IMR-90 (cell line): ENCODE measurements at regions not wholly inside any gene's neighbourhood (a gene's known extent, or its start where the extent isn't known, plus 50 kb on each side); places are given as distances from the start of the nearest gene placed in this dataset.

Experiments
- ATAC-seq: fragments of 200-7000 bp; cut with Tn5 transposase; 2 replicates; pipeline ENCODE4 v1.9.1; 2020; ENCODE audit warnings: low read depth, mild to moderate bottlenecking, moderate library complexity
- BruUV-seq: library from RNA; stranded (reverse); fragments of 400-500 nt; replicated peaks from 2 replicates; lab custom pipeline; 2021; lab: Mats Ljungman, UMichigan
- CTCF ChIA-PET: fragments of 300-600 bp; formaldehyde crosslinking; extraction: SDS; loops from one replicate; lab custom pipeline; 2021; ENCODE audit warnings: antibody characterized with exemption; lab: Yijun Ruan, JAX
- POLR2A ChIA-PET: fragments of 300-600 bp; sonication (Branson Sonifier 250); formaldehyde crosslinking; loops from one replicate; lab custom pipeline; 2022; ENCODE audit warnings: antibody characterized with exemption; ENCODE audit not compliant: unreplicated experiment; lab: Charles Lee
- DNase-seq: peaks from one replicate; pipeline ENCODE4 v3.0.0; 2013
- H2AFZ ChIP-seq: replicated peaks from 2 replicates; pipeline ENCODE3; 2013; ENCODE audit warnings: low read length, mild to moderate bottlenecking; ENCODE audit not compliant: poor library complexity
- H2AK5ac ChIP-seq: 2 replicates; pipeline ENCODE4 v1.6.1; 2013; ENCODE audit warnings: low read depth, low read length, inconsistent platforms
- H2AK9ac ChIP-seq: replicated peaks from 2 replicates; pipeline ENCODE3; 2013; ENCODE audit warnings: mild to moderate bottlenecking, low read depth, low read length, moderate library complexity; ENCODE audit not compliant: poor library complexity
- H2BK120ac ChIP-seq: 2 replicates; pipeline ENCODE4 v1.6.1; 2013; ENCODE audit warnings: low read depth, low read length, inconsistent platforms
- H2BK15ac ChIP-seq: 3 replicates; pipeline ENCODE4 v1.6.1; 2013; ENCODE audit warnings: low read depth, low read length, inconsistent platforms
- H2BK20ac ChIP-seq: 2 replicates; pipeline ENCODE4 v1.6.1; 2013; ENCODE audit warnings: low read depth, mild to moderate bottlenecking, inconsistent platforms, low read length, moderate library complexity
- H2BK5ac ChIP-seq: 2 replicates; pipeline ENCODE4 v1.6.1; 2013; ENCODE audit warnings: mild to moderate bottlenecking, low read depth, low read length, inconsistent platforms; ENCODE audit not compliant: poor library complexity, severe bottlenecking
- H3K14ac ChIP-seq: replicated peaks from 2 replicates; pipeline ENCODE4 v1.6.1; 2013; ENCODE audit warnings: low read depth, low read length, inconsistent platforms
- H3K18ac ChIP-seq: 2 replicates; pipeline ENCODE4 v1.6.1; 2013; ENCODE audit warnings: low read depth, low read length, control low read depth
- H3K23ac ChIP-seq: 2 replicates; pipeline ENCODE4 v1.6.1; 2013; ENCODE audit warnings: low read depth, low read length, inconsistent platforms
- H3K27ac ChIP-seq: 2 replicates; pipeline ENCODE4 v1.5.1; 2013; ENCODE audit warnings: mild to moderate bottlenecking, control low read depth, low read length; ENCODE audit not compliant: insufficient read depth
- H3K27me3 ChIP-seq: 2 replicates; pipeline ENCODE4 v1.6.1; 2013; ENCODE audit warnings: low read length; ENCODE audit not compliant: control insufficient read depth, insufficient read depth
- H3K36me3 ChIP-seq: 2 replicates; pipeline ENCODE4 v1.6.1; 2013; ENCODE audit warnings: low read length, mixed read lengths; ENCODE audit not compliant: control insufficient read depth, insufficient read depth
- H3K4ac ChIP-seq: 2 replicates; pipeline ENCODE4 v1.6.1; 2013; ENCODE audit warnings: low read depth, low read length, inconsistent platforms
- H3K4me1 ChIP-seq: 2 replicates; pipeline ENCODE4 v1.6.1; 2013; ENCODE audit warnings: low read length, mixed read lengths; ENCODE audit not compliant: control insufficient read depth, insufficient read depth
- H3K4me2 ChIP-seq: 2 replicates; pipeline ENCODE4 v1.6.1; 2013; ENCODE audit warnings: low read depth, mild to moderate bottlenecking, control low read depth, low read length, moderate library complexity
- H3K4me3 ChIP-seq: 2 replicates; pipeline ENCODE4 v1.5.1; 2013; ENCODE audit warnings: low read depth, mild to moderate bottlenecking, control low read depth, low read length, moderate library complexity; ENCODE audit not compliant: insufficient read depth
- H3K56ac ChIP-seq: 2 replicates; pipeline ENCODE4 v1.6.1; 2013; ENCODE audit warnings: low read length, inconsistent platforms; ENCODE audit not compliant: insufficient read depth; ENCODE audit errors: extremely low read depth
- H3K79me1 ChIP-seq, 2 experiments: 2 replicates each; pipeline ENCODE4 v1.6.1; 2013; ENCODE audit warnings: low read length in 2 of 2, inconsistent platforms in 1 of 2, low read depth in 1 of 2
- H3K9ac ChIP-seq: 2 replicates; pipeline ENCODE4 v1.6.1; 2013; ENCODE audit warnings: low read depth, low read length, control low read depth
- H3K9me1 ChIP-seq: 2 replicates; pipeline ENCODE4 v1.6.1; 2013; ENCODE audit warnings: low read length, inconsistent platforms; ENCODE audit not compliant: insufficient read depth
- H3K9me3 ChIP-seq: 2 replicates; pipeline ENCODE4 v1.6.1; 2013; ENCODE audit warnings: low read length; ENCODE audit not compliant: control insufficient read depth, insufficient read depth
- H4K20me1 ChIP-seq: 2 replicates; pipeline ENCODE4 v1.6.1; 2013; ENCODE audit warnings: low read length, inconsistent platforms; ENCODE audit not compliant: insufficient read depth
- H4K5ac ChIP-seq: 2 replicates; pipeline ENCODE4 v1.6.1; 2013; ENCODE audit warnings: mild to moderate bottlenecking, low read depth, low read length, control low read depth
- H4K8ac ChIP-seq, 2 experiments: 2 replicates each; pipeline ENCODE4 v1.6.1; 2013; ENCODE audit warnings: low read depth in 2 of 2, low read length in 2 of 2, control low read depth in 1 of 2, inconsistent platforms in 1 of 2
- H4K91ac ChIP-seq: 2 replicates; pipeline ENCODE4 v1.6.1; 2013; ENCODE audit warnings: low read depth, low read length, inconsistent platforms; ENCODE audit not compliant: insufficient read depth
- CEBPB ChIP-seq: IDR thresholded peaks from 2 replicates; pipeline ENCODE4 v1.6.1; 2012; ENCODE audit warnings: low read depth, low read length, improper control_type of control experiment
- FOS ChIP-seq: fragments of 150-350 bp; IDR thresholded peaks from 2 replicates; pipeline ENCODE4 v1.6.1; 2016; ENCODE audit warnings: low read depth, low read length
- MAFK ChIP-seq: IDR thresholded peaks from 2 replicates; pipeline ENCODE4 v1.6.1; 2012; ENCODE audit warnings: low read depth, low read length, improper control_type of control experiment
- MXI1 ChIP-seq: IDR thresholded peaks from 2 replicates; pipeline ENCODE4 v1.6.1; 2012; ENCODE audit warnings: low read depth, mild to moderate bottlenecking, low read length, moderate library complexity, borderline replicate concordance
- NFE2L2 ChIP-seq: fragments of 150-350 bp; IDR thresholded peaks from 2 replicates; pipeline ENCODE4 v1.6.1; 2016; ENCODE audit warnings: low read depth, mild to moderate bottlenecking, low read length
- RAD21 ChIP-seq: IDR thresholded peaks from 2 replicates; pipeline ENCODE4 v1.6.1; 2012; ENCODE audit warnings: low read length, improper control_type of control experiment
- RFX5 ChIP-seq: IDR thresholded peaks from 2 replicates; pipeline ENCODE4 v1.8.0; 2012; ENCODE audit warnings: low read depth, mild to moderate bottlenecking, low read length, moderate library complexity
- USF2 ChIP-seq: fragments of 150-350 bp; IDR thresholded peaks from 2 replicates; pipeline ENCODE4 v1.6.1; 2017; ENCODE audit warnings: mild to moderate bottlenecking, antibody characterized with exemption, low read length, low read depth
- WGBS, 2 experiments: methylation state at CpG; one replicate each; pipeline versions ENCODE4 v1.1.5 to v1.1.7; 2013; ENCODE audit warnings: missing lambda C conversion rate in 2 of 2; ENCODE audit not compliant: insufficient read length in 1 of 2; ENCODE audit errors: extremely low coverage in 2 of 2; 5-methylcytosine and 5-hydroxymethylcytosine counted together
- dilution Hi-C: fragments of 300-500 bp; cut with HindIII; formaldehyde crosslinking; loops from one replicate; pipeline ENCODE4 v1.14.3; 2018; ENCODE audit warnings: low sequenced_read_pairs; ENCODE audit not compliant: unreplicated experiment
- in situ Hi-C: fragments of 300-500 bp; cut with MboI; formaldehyde crosslinking; loops from 3 replicates; pipeline ENCODE4 v1.14.3; 2019; ENCODE audit warnings: low sequenced_read_pairs, inconsistent platforms, mixed read lengths
- intact Hi-C: fragments of 100-400 bp; cut with micrococcal nuclease; formaldehyde crosslinking; loops from 2 replicates; pipeline ENCODE4 v1.10.0; 2022
- TF ChIP-seq, protein P1 (sequence below): fragments of 150-350 bp; IDR thresholded peaks from 2 replicates; pipeline ENCODE4 v1.6.1; 2016; ENCODE audit warnings: low read depth, mild to moderate bottlenecking, low read length, moderate library complexity, borderline replicate concordance

- TF ChIP-seq USF2 (no peak), MXI1 (no peak), NFE2L2 (no peak), RAD21 (no peak)
Observed at GRCh38 chr9:92187390-92187789, 72.2 kb upstream of the SPTLC1 start (continued).

GRCh38 chr9:92186631-92187030 is 71.4 kb upstream of the SPTLC1 start:
- Histone ChIP-seq H3K23ac (peak overlapping the region; percentile 37; the same call in 1 of the 2 replicates), H2BK20ac (peak overlapping the region; percentile 91), H3K14ac (peak overlapping the region; percentile 79), H3K4me1 (peaks cover 20% of the 10 kb centered on the region), H4K91ac (peak overlapping the region; percentile 97), H2BK120ac (peak overlapping the region; percentile 96), H2AFZ (peak overlapping the region; percentile 75), H3K56ac (no peak overlapping the region), H3K9me3 (peaks cover 2% of the 10 kb centered on the region), H3K9me1 (peaks cover 19% of the 10 kb centered on the region), H3K79me1 (no peaks in the 10 kb centered on the region), H3K27ac (peak overlapping the region; percentile 60; the same call in 1 of the 2 replicates), H3K4ac (peak overlapping the region; percentile 92), H3K36me3 (no peaks in the 10 kb centered on the region), H4K8ac (peak overlapping the region; percentile 80 to 84), H3K4me3 (no peak overlapping the region), H2BK15ac (peak overlapping the region; percentile 77; the same call in 2 of the 3 replicates), H2AK9ac (no peak overlapping the region), H3K4me2 (no peak overlapping the region), H3K9ac (no peak overlapping the region), H3K18ac (peak overlapping the region; percentile 95), H2AK5ac (peak overlapping the region; percentile 99), H3K27me3 (no peaks in the 10 kb centered on the region), H2BK5ac (peak overlapping the region; percentile 92), H4K20me1 (no peaks in the 10 kb centered on the region; the same call in 1 of the 2 replicates), H4K5ac (peak overlapping the region; percentile 95)
- ChIA-PET POLR2A (interaction anchor here (1.0 kb wide), 1 partner anchor 39 kb away, joined by 3 read pairs; no protein-coding TSS in a partner anchor), CTCF (no interaction called here)
- TF ChIP-seq NFE2L2 (no peak), USF2 (no peak), FOS (no peak), CEBPB (no peak), RAD21 (no peak), MAFK (no peak), RFX5 (no peak)
- TF ChIP-seq, protein P1, sequence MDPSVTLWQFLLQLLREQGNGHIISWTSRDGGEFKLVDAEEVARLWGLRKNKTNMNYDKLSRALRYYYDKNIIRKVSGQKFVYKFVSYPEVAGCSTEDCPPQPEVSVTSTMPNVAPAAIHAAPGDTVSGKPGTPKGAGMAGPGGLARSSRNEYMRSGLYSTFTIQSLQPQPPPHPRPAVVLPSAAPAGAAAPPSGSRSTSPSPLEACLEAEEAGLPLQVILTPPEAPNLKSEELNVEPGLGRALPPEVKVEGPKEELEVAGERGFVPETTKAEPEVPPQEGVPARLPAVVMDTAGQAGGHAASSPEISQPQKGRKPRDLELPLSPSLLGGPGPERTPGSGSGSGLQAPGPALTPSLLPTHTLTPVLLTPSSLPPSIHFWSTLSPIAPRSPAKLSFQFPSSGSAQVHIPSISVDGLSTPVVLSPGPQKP = no peak
- no peak for ATAC-seq
- dilution Hi-C loops = no loop called here
- no peak for DNase-seq
- WGBS, 2 experiments = no CpG with 5 or more reads among the region's 7 CpGs
- in situ Hi-C loops = no loop called here
- no TSS peak for BruUV-seq
- intact Hi-C loops = no loop called here
